H1 (cell line): ENCODE measurements at regions not wholly inside any gene's neighbourhood (a gene's known extent, or its start where the extent isn't known, plus 50 kb on each side); places are given as distances from the start of the nearest gene placed in this dataset.

ENCODE experiments used
- CTCF ChIA-PET: fragments of 300-600 bp; sonication (Branson Sonifier 250); formaldehyde crosslinking; loops from one replicate; lab custom pipeline; 2021; ENCODE audit not compliant: partially characterized antibody; lab: Charles Lee
- POLR2A ChIA-PET: fragments of 300-600 bp; sonication (Branson Sonifier 250); formaldehyde crosslinking; loops from one replicate; lab custom pipeline; 2021; ENCODE audit warnings: inconsistent platforms; ENCODE audit not compliant: partially characterized antibody; lab: Charles Lee
- DNase-seq, 2 experiments: peaks; one replicate each; pipeline versions ENCODE4 v3.0.0 to v3.0.0-alpha.2; 2010 to 2022; ENCODE audit warnings: low spot score in 2 of 2, low read depth in 1 of 2, mixed read lengths in 1 of 2
- FAIRE-seq: peaks from 2 replicates; lab custom pipeline; 2011; peaks lifted over from hg19 to GRCh38; lab: Jason Lieb, UNC
- H2AFZ ChIP-seq: 2 replicates; pipeline ENCODE4 v1.8.1; 2012; ENCODE audit warnings: low read length, inconsistent platforms
- H2AK5ac ChIP-seq: 2 replicates; pipeline ENCODE4 v1.6.1; 2013; ENCODE audit warnings: low read depth, low read length
- H2BK120ac ChIP-seq: replicated peaks from 2 replicates; pipeline ENCODE3; 2013; ENCODE audit warnings: low read depth, low read length, inconsistent platforms
- H2BK12ac ChIP-seq: 2 replicates; pipeline ENCODE4 v1.6.1; 2013; ENCODE audit warnings: low read depth, low read length
- H2BK15ac ChIP-seq: 2 replicates; pipeline ENCODE4 v1.6.1; 2013; ENCODE audit warnings: low read length
- H2BK20ac ChIP-seq: 2 replicates; pipeline ENCODE4 v1.6.1; 2013; ENCODE audit warnings: low read length
- H2BK5ac ChIP-seq: 2 replicates; pipeline ENCODE4 v1.6.1; 2013; ENCODE audit warnings: low read depth, low read length
- H3K14ac ChIP-seq: 2 replicates; pipeline ENCODE4 v1.6.1; 2013; ENCODE audit warnings: inconsistent platforms; ENCODE audit not compliant: insufficient read length
- H3K18ac ChIP-seq: 2 replicates; pipeline ENCODE4 v1.6.1; 2013; ENCODE audit warnings: low read length; ENCODE audit errors: extremely low read depth
- H3K23ac ChIP-seq: 2 replicates; pipeline ENCODE4 v1.6.1; 2013; ENCODE audit warnings: inconsistent platforms; ENCODE audit not compliant: insufficient read length
- H3K23me2 ChIP-seq: 2 replicates; pipeline ENCODE4 v1.6.1; 2013; ENCODE audit warnings: low read depth, low read length
- H3K27ac ChIP-seq: 2 replicates; pipeline ENCODE4 v1.6.1; 2011; ENCODE audit warnings: low read depth, low read length, inconsistent platforms
- H3K27me3 ChIP-seq, 4 experiments: replicated peaks in 1 of 4; 1 replicate in 1 of 4; 2 replicates in 3 of 4; pipeline versions ENCODE4 v1.6.1 to v1.8.1; 2011 to 2013; ENCODE audit warnings: low read length in 3 of 4, mild to moderate bottlenecking in 3 of 4, inconsistent platforms in 2 of 4, mixed read lengths in 2 of 4, moderate library complexity in 1 of 4; ENCODE audit not compliant: control insufficient read depth in 3 of 4, insufficient read depth in 3 of 4; ENCODE audit errors: extremely low read depth in 1 of 4
- H3K36me3 ChIP-seq, 4 experiments: 2 replicates each; pipeline versions ENCODE4 v1.6.1 to v1.8.1; 2011 to 2013; ENCODE audit warnings: mild to moderate bottlenecking in 4 of 4, low read length in 3 of 4, moderate library complexity in 2 of 4, control low read depth in 1 of 4, inconsistent platforms in 1 of 4; ENCODE audit not compliant: insufficient read depth in 4 of 4, control insufficient read depth in 2 of 4
- H3K4ac ChIP-seq: replicated peaks from 2 replicates; pipeline ENCODE3; 2013; ENCODE audit warnings: low read length, low read depth, mixed read lengths, inconsistent platforms; ENCODE audit not compliant: insufficient read length
- H3K4me1 ChIP-seq, 4 experiments: replicated peaks in 1 of 4; 1 replicate in 1 of 4; 2 replicates in 3 of 4; pipeline versions ENCODE4 v1.6.1 to v1.8.1; 2011 to 2013; ENCODE audit warnings: low read length in 3 of 4, inconsistent platforms in 2 of 4, mixed read lengths in 1 of 4; ENCODE audit not compliant: insufficient read depth in 4 of 4, control insufficient read depth in 3 of 4
- H3K4me2 ChIP-seq, 2 experiments: 2 replicates each; pipeline versions ENCODE4 v1.6.1 to v1.8.1; 2011 to 2013; ENCODE audit warnings: low read depth in 2 of 2, low read length in 2 of 2, control low read depth in 1 of 2, inconsistent platforms in 1 of 2, mild to moderate bottlenecking in 1 of 2; ENCODE audit not compliant: insufficient read depth in 1 of 2
- H3K4me3 ChIP-seq, 4 experiments: fragments of 200-600, 300-600 bp in 1 of 4; sonication (generic), shearing (Covaris generic), sonication (Bioruptor Twin) in 1 of 4; 2 replicates each; pipeline versions ENCODE4 v1.5.1 to v1.8.1; 2011 to 2016; ENCODE audit warnings: low read length in 4 of 4, low read depth in 3 of 4, control low read depth in 2 of 4, inconsistent platforms in 2 of 4, mild to moderate bottlenecking in 2 of 4, mixed read lengths in 1 of 4, moderate library complexity in 1 of 4; ENCODE audit not compliant: insufficient read depth in 2 of 4; ENCODE audit errors: extremely low read depth in 1 of 4
- H3K56ac ChIP-seq: replicated peaks from 2 replicates; pipeline ENCODE3; 2013; ENCODE audit warnings: low read depth, mild to moderate bottlenecking, mixed read lengths, low read length, inconsistent platforms; ENCODE audit not compliant: insufficient read length
- H3K79me1 ChIP-seq: 2 replicates; pipeline ENCODE4 v1.6.1; 2013; ENCODE audit warnings: low read depth, low read length, control low read depth
- H3K79me2 ChIP-seq, 2 experiments: 2 replicates each; pipeline versions ENCODE4 v1.6.1 to v1.8.1; 2012 to 2013; ENCODE audit warnings: low read length in 2 of 2, mild to moderate bottlenecking in 2 of 2, inconsistent platforms in 1 of 2; ENCODE audit not compliant: insufficient read depth in 2 of 2, control insufficient read depth in 1 of 2
- H3K9ac ChIP-seq, 4 experiments: replicated peaks in 1 of 4; 1 replicate in 1 of 4; 2 replicates in 3 of 4; pipeline versions ENCODE4 v1.6.1 to v1.8.1; 2011 to 2013; ENCODE audit warnings: low read depth in 3 of 4, low read length in 3 of 4, control low read depth in 2 of 4, mild to moderate bottlenecking in 2 of 4, moderate library complexity in 2 of 4, inconsistent platforms in 1 of 4; ENCODE audit errors: extremely low read depth in 1 of 4
- H3K9me3 ChIP-seq, 2 experiments: 2 replicates each; pipeline versions ENCODE4 v1.6.1 to v1.8.1; 2012 to 2013; ENCODE audit warnings: mild to moderate bottlenecking in 2 of 2, moderate library complexity in 2 of 2, control low read depth in 1 of 2, inconsistent platforms in 1 of 2, low read depth in 1 of 2, low read length in 1 of 2, mixed read lengths in 1 of 2; ENCODE audit not compliant: insufficient read depth in 2 of 2
- H4K20me1 ChIP-seq, 2 experiments: replicated peaks in 1 of 2; 2 replicates each; pipeline versions ENCODE3 to v1.8.1; 2011 to 2013; ENCODE audit warnings: inconsistent platforms in 2 of 2, low read length in 2 of 2, mild to moderate bottlenecking in 1 of 2; ENCODE audit not compliant: insufficient read depth in 2 of 2, control insufficient read depth in 1 of 2
- H4K5ac ChIP-seq: 2 replicates; pipeline ENCODE4 v1.6.1; 2013; ENCODE audit warnings: low read length, low read depth, mixed read lengths, inconsistent platforms; ENCODE audit not compliant: insufficient read length
- H4K8ac ChIP-seq: 2 replicates; pipeline ENCODE4 v1.8.0; 2013; ENCODE audit warnings: mild to moderate bottlenecking, moderate library complexity, low read length, inconsistent platforms; ENCODE audit not compliant: insufficient read depth; ENCODE audit errors: extremely low read depth
- H4K91ac ChIP-seq: replicated peaks from 2 replicates; pipeline ENCODE3; 2013; ENCODE audit warnings: low read length, mixed read lengths, inconsistent platforms; ENCODE audit not compliant: insufficient read length
- E2F6 ChIP-seq: IDR thresholded peaks from 2 replicates; pipeline ENCODE4 v1.6.1; 2012; ENCODE audit warnings: inconsistent platforms
- EZH2 ChIP-seq: fragments of 200-600 bp; sonication (generic); IDR thresholded peaks from 2 replicates; pipeline ENCODE4 v1.7.1; 2012; ENCODE audit warnings: low read depth, mild to moderate bottlenecking, moderate library complexity, low read length, inconsistent platforms; ENCODE audit not compliant: severe bottlenecking
- PHF8 ChIP-seq: fragments of 200-600 bp; sonication (generic); conservative IDR thresholded peaks from 2 replicates; pipeline ENCODE4 v1.7.1; 2012; ENCODE audit warnings: low read depth, mild to moderate bottlenecking, inconsistent platforms, low read length, moderate library complexity
- SP2 ChIP-seq: IDR thresholded peaks from 2 replicates; pipeline ENCODE4 v1.6.1; 2012; ENCODE audit warnings: mild to moderate bottlenecking, low read length, inconsistent platforms
- TCF12 ChIP-seq: IDR thresholded peaks from 2 replicates; pipeline ENCODE4 v1.6.1; 2011; ENCODE audit warnings: low read depth, mild to moderate bottlenecking, low read length
- WGBS, 2 experiments: shearing (Covaris generic) in 1 of 2; methylation state at CpG; one replicate each; pipeline versions ENCODE4 v1.1.6 to v1.1.7; 2013 to 2015; ENCODE audit warnings: low lambda C conversion rate in 2 of 2, mixed read lengths in 2 of 2, inconsistent platforms in 1 of 2, low coverage in 1 of 2, missing lambda C conversion rate in 1 of 2; ENCODE audit not compliant: insufficient replicate concordance in 2 of 2, insufficient coverage in 1 of 2, insufficient read length in 1 of 2; ENCODE audit errors: extremely low coverage in 1 of 2, missing lambda C conversion rate in 1 of 2; 5-methylcytosine and 5-hydroxymethylcytosine counted together

GRCh38 chr4:180641495-180641894 is 1601.7 kb upstream of the TENM3 start:
- H3K56ac ChIP-seq: no peak overlapping the region
- no peak overlapping the region for H3K4ac ChIP-seq
- H4K20me1 ChIP-seq: no peaks in the 10 kb centered on the region
- FAIRE-seq: no peak
- H3K14ac ChIP-seq: no peak overlapping the region
- H2BK20ac ChIP-seq: no peak overlapping the region
- no peak overlapping the region for H4K91ac ChIP-seq
- DNase-seq: no peak
- H3K36me3 ChIP-seq: no peaks in the 10 kb centered on the region
- no peak overlapping the region for H3K4me2 ChIP-seq
- H3K9ac ChIP-seq: no peak overlapping the region
- H2BK12ac ChIP-seq: no peak overlapping the region
- no peak overlapping the region for H4K8ac ChIP-seq
- H4K5ac ChIP-seq: no peak overlapping the region
- no peak overlapping the region for H2BK5ac ChIP-seq
- ChIA-PET POLR2A (no interaction called here), CTCF (interaction anchor here (1.6 kb wide), 1 partner anchor 10 kb away, joined by 5 read pairs; no protein-coding TSS in a partner anchor)
- H3K23ac ChIP-seq: no peak overlapping the region
- H3K79me2 ChIP-seq: no peaks in the 10 kb centered on the region
- H3K18ac ChIP-seq: no peak overlapping the region
- no peak overlapping the region for H2BK15ac ChIP-seq
- H3K23me2 ChIP-seq: no peaks in the 10 kb centered on the region
- H2AFZ ChIP-seq: no peak overlapping the region
- H3K4me1 ChIP-seq: peaks cover 0 to 2% (median under 1%) of the 10 kb centered on the region in 4 experiments; a peak in 1 of 7 replicates
- no peaks in the 10 kb centered on the region for H3K9me3 ChIP-seq
- no peak overlapping the region for H3K27ac ChIP-seq
- WGBS, 2 experiments: 83% methylated on average over 4 of the region's 4 CpGs; no CpG with 5 or more reads in 1 of the 2 experiments
- no peak overlapping the region for H2AK5ac ChIP-seq
- H2BK120ac ChIP-seq: no peak overlapping the region
- no peak overlapping the region for H3K4me3 ChIP-seq
- no peaks in the 10 kb centered on the region for H3K27me3 ChIP-seq
- no peaks in the 10 kb centered on the region for H3K79me1 ChIP-seq
- TF ChIP-seq PHF8: no peak
- TF ChIP-seq TCF12: no peak
- no peak for TF ChIP-seq SP2
- no peak for TF ChIP-seq E2F6
- no peak for TF ChIP-seq EZH2
